Transverse colon (tissue), 4 donors: ENCODE measurements at regions not wholly inside any gene's neighbourhood (a gene's known extent, or its start where the extent isn't known, plus 50 kb on each side); places are given as distances from the start of the nearest gene placed in this dataset.

Experiments used
- DNase-seq: peaks from one replicate; pipeline ENCODE4 v3.0.0-alpha.2; 2019
- H3K27ac ChIP-seq, 4 donors: fragments of 200-600 bp; sonication (generic); 2 replicates each; pipeline ENCODE4 v1.5.1; 2016 to 2018; ENCODE audit warnings: inconsistent platforms in 4 of 4
- H3K27me3 ChIP-seq: fragments of 200-600 bp; sonication (generic); 2 replicates; pipeline ENCODE4 v1.5.1; 2017; ENCODE audit warnings: inconsistent platforms
- H3K36me3 ChIP-seq, 4 donors: fragments of 200-600 bp; sonication (generic); 2 replicates each; pipeline ENCODE4 v1.5.1; 2017 to 2019; ENCODE audit warnings: inconsistent platforms in 4 of 4
- H3K4me1 ChIP-seq, 4 donors: fragments of 200-600 bp; sonication (generic); 2 replicates each; pipeline ENCODE4 v1.5.1; 2017 to 2020; ENCODE audit warnings: inconsistent platforms in 4 of 4
- H3K4me3 ChIP-seq, 4 donors: fragments of 200-600 bp; sonication (generic); 1 replicate in 1 of 4; 2 replicates in 3 of 4; pipeline versions ENCODE4 v1.5.1 to v1.6.1; 2017 to 2019; ENCODE audit warnings: inconsistent platforms in 4 of 4
- H3K9me3 ChIP-seq, 2 donors: fragments of 200-600 bp; sonication (generic); 2 replicates each; pipeline ENCODE4 v1.5.1; 2017 to 2019; ENCODE audit warnings: inconsistent platforms in 2 of 2
- CTCF ChIP-seq, 5 experiments: fragments of 200-600 bp in 3 of 5; fragments of 450-650 bp in 2 of 5; sonication (generic) in 3 of 5; IDR thresholded peaks; 1 replicate in 2 of 5; 2 replicates in 3 of 5; pipeline ENCODE4 v1.5.1; 2016 to 2017; ENCODE audit warnings: antibody characterized with exemption in 5 of 5, inconsistent platforms in 3 of 5, mild to moderate bottlenecking in 2 of 5, moderate library complexity in 1 of 5
- EP300 ChIP-seq: sonication (generic); formaldehyde crosslinking; IDR thresholded peaks from one replicate; pipeline ENCODE4 v1.6.1; 2017; ENCODE audit warnings: antibody characterized with exemption, low read depth
- POLR2A ChIP-seq: fragments of 450-650 bp; IDR thresholded peaks from one replicate; pipeline ENCODE4 v1.6.1; 2016; ENCODE audit warnings: antibody characterized with exemption, mild to moderate bottlenecking, moderate library complexity
- POLR2AphosphoS5 ChIP-seq, 3 donors: sonication (generic); formaldehyde crosslinking; IDR thresholded peaks; one replicate each; pipeline ENCODE4 v1.6.1; 2016; ENCODE audit warnings: antibody characterized with exemption in 3 of 3
- WGBS, 2 donors: methylation state at CpG; one replicate each; pipeline ENCODE4 v1.1.5; 2018; ENCODE audit warnings: low coverage in 1 of 2; 5-methylcytosine and 5-hydroxymethylcytosine counted together
- in situ Hi-C, 4 donors: fragments of 200-750 bp; cut with MboI; loops; one replicate each; pipeline versions ENCODE4 v1.15.0 to v1.15.1; 2017; ENCODE audit warnings: low sequenced_read_pairs in 3 of 4, low pct_ligation_motif_present in 1 of 4, low pct_unique_long_range_greater_than_20kb in 1 of 4
- intact Hi-C: fragments of 100-400 bp; cut with DNase I; formaldehyde crosslinking; loops from one replicate; pipeline ENCODE4 v1.15.1; 2023; ENCODE audit warnings: low total_unique reads

DNA sequence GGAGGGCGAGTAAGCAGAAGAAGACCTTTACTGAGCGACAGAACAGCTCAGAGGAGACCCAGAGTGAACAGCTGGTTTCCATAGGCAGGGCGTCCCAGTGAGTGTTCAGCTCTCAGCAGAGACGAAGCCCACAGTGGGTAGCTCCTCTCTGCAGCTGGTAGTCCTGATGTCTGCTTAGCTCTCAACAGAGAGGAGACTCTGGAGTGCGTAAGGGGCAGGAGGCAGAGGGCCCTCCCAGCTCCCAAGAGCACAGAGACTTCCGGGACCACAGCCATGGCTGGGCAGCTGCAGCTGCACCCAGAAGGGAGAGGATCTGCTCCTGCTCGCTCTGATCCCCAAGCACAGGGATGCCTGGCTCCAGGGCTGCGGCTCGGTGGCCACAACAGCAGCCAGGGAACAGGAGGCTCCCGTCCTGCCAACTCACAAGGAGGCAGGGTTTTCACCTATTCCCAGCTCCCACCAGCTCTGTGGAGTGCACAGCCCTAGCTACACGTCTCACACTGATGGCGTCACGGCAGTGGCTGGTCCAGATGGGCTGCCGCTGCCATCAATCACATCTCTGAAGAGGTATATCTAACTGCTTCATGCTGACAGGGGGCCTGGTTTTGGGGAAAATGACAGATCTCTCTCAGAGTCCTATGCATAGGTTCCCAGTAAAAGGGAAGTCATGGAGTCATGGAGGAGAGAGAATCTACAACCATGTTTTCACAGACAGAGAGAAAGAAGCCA, 2660.1 kb upstream of the PCDH20 start:
- Histone ChIP-seq H3K36me3 (no peaks in the 10 kb centered on the region), H3K4me3 (no peak overlapping the region), H3K4me1 (no peaks in the 10 kb centered on the region), H3K9me3 (no peaks in the 10 kb centered on the region), H3K27ac (no peak overlapping the region), H3K27me3 (no peaks in the 10 kb centered on the region)
- 83% methylated on average over 14 of the region's 14 CpGs; no CpG with 5 or more reads in 1 of the 2 donors for WGBS, 2 donors
- TF ChIP-seq POLR2AphosphoS5 (IDR thresholded peaks at IDR 0.05) (no peak), EP300 (no peak), POLR2A (no peak), CTCF (IDR thresholded peaks at IDR 0.05) (no peak)
- in situ Hi-C loops (no loop called here), intact Hi-C loops (no loop called here)
- no peak for DNase-seq

- no peak for TF ChIP-seq EP300
- no peak for TF ChIP-seq POLR2A
- TF ChIP-seq POLR2AphosphoS5 (IDR thresholded peaks at IDR 0.05) = no peak
- no peak for TF ChIP-seq CTCF (IDR thresholded peaks at IDR 0.05)
- Histone ChIP-seq H3K27ac (no peak overlapping the region), H3K4me3 (no peak overlapping the region), H3K27me3 (no peaks in the 10 kb centered on the region), H3K4me1 (no peaks in the 10 kb centered on the region), H3K36me3 (no peaks in the 10 kb centered on the region), H3K9me3 (no peaks in the 10 kb centered on the region)
- WGBS, 2 donors = 83 to 85% methylated on average over 3 to 12 of the region's 12 CpGs
- intact Hi-C loops (no loop called here), in situ Hi-C loops (no loop called here)
- DNase-seq = no peak
These were observed 2659.4 kb upstream of the PCDH20 start for GRCh38 chr13:64074971-64075474.

GRCh38 chr13:64073203-64073602, 2657.6 kb upstream of the PCDH20 start:
- H3K4me3 ChIP-seq = no peak overlapping the region
- intact Hi-C loops = no loop called here
- no peak for TF ChIP-seq POLR2A

GRCh38 chr13:64071352-64071751, 2655.7 kb upstream of the PCDH20 start:
- no peaks in the 10 kb centered on the region for H3K36me3 ChIP-seq
- TF ChIP-seq POLR2AphosphoS5 (IDR thresholded peaks at IDR 0.05) = no peak
- TF ChIP-seq CTCF (IDR thresholded peaks at IDR 0.05) = no peak
- intact Hi-C loops (no loop called here), in situ Hi-C loops (no loop called here)
- no peaks in the 10 kb centered on the region for H3K9me3 ChIP-seq
- no peaks in the 10 kb centered on the region for H3K4me1 ChIP-seq
- DNase-seq = no peak
- no peak overlapping the region for H3K27ac ChIP-seq
- 73 to 87% methylated on average over 1 of the region's 1 CpG for WGBS, 2 donors
- H3K27me3 ChIP-seq = no peaks in the 10 kb centered on the region
- no peak overlapping the region for H3K4me3 ChIP-seq

More at GRCh38 chr13:64073203-64073602, 2657.6 kb upstream of the PCDH20 start:
- in situ Hi-C loops = no loop called here
- no peaks in the 10 kb centered on the region for H3K27me3 ChIP-seq
- H3K36me3 ChIP-seq = no peaks in the 10 kb centered on the region
- no peaks in the 10 kb centered on the region for H3K4me1 ChIP-seq
- no peak overlapping the region for H3K27ac ChIP-seq
- no peak for DNase-seq
- no peaks in the 10 kb centered on the region for H3K9me3 ChIP-seq

- Histone ChIP-seq H3K27ac (no peak overlapping the region), H3K9me3 (no peaks in the 10 kb centered on the region), H3K4me1 (no peaks in the 10 kb centered on the region), H3K4me3 (no peak overlapping the region), H3K27me3 (no peaks in the 10 kb centered on the region), H3K36me3 (no peaks in the 10 kb centered on the region)
- intact Hi-C loops (no loop called here), in situ Hi-C loops (no loop called here)
- DNase-seq = no peak
- TF ChIP-seq POLR2A (no peak), EP300 (no peak), CTCF (IDR thresholded peaks at IDR 0.05) (no peak), POLR2AphosphoS5 (IDR thresholded peaks at IDR 0.05) (no peak)
- WGBS, 2 donors = 58 to 73% methylated on average over 1 of the region's 1 CpG
These were observed 2654.2 kb upstream of the PCDH20 start for GRCh38 chr13:64069892-64070291.
